GM12872 (cell line): ENCODE measurements at regions not wholly inside any gene's neighbourhood (a gene's known extent, or its start where the extent isn't known, plus 50 kb on each side); places are given as distances from the start of the nearest gene placed in this dataset.

Experiments used
- TF ChIP-seq, protein P1 (sequence below): IDR thresholded peaks from 3 replicates; pipeline ENCODE4 v1.5.1; 2011; ENCODE audit warnings: low read depth, mild to moderate bottlenecking, low read length, moderate library complexity; ENCODE audit not compliant: insufficient read depth

DNA sequence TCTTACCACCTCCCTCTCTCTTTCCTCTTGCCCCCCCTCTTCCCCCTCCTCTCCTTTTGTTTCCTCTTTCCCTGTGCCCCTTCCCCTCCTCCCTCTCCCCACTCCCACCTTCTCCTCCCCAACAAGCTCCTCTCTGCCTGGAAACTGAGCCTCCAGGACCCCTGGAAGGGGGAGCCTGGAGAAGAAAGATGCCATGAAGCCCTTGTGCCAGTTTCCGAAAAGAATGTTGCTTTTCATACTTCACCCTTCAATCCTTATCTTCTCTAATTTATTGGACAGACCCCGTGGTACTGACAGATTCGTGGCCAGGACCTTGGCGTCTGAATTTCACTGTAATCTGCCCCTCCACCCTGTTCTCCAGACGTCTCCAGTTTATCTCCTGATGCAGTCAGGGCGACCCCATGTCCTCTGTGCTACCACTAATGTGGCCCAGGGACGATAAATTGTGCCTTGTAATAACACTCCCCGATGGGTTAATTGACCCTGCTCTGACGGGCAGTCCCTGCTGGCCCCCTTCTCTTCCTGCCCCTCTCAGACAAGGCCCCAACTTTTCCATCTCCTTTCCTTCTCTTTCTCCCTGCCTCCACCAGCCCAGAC, 138.4 kb upstream of the GSE1 start:
- TF ChIP-seq, protein P1, sequence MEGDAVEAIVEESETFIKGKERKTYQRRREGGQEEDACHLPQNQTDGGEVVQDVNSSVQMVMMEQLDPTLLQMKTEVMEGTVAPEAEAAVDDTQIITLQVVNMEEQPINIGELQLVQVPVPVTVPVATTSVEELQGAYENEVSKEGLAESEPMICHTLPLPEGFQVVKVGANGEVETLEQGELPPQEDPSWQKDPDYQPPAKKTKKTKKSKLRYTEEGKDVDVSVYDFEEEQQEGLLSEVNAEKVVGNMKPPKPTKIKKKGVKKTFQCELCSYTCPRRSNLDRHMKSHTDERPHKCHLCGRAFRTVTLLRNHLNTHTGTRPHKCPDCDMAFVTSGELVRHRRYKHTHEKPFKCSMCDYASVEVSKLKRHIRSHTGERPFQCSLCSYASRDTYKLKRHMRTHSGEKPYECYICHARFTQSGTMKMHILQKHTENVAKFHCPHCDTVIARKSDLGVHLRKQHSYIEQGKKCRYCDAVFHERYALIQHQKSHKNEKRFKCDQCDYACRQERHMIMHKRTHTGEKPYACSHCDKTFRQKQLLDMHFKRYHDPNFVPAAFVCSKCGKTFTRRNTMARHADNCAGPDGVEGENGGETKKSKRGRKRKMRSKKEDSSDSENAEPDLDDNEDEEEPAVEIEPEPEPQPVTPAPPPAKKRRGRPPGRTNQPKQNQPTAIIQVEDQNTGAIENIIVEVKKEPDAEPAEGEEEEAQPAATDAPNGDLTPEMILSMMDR = no peak

DNA sequence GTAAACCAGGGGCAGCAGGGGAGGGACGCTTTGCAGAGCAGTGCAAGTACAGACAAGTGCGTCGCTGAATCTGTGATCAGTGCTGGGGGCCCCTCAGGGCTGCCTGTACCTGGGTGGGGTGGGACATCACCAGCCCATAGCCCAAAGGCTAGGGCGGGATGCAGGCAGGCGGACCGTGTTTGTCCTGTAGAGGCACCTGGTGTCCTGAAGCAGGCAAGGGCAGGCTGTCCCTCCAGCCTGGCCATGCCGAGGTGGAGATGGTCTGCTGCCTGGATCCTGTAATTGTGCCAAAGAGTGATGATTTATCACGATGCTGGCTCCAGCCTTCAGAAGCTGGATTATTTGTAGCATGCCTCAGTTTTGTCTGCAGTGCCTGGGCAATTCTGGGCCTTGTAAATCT, 137.9 kb upstream of the GSE1 start:
- TF ChIP-seq, protein P1 = no peak

DNA sequence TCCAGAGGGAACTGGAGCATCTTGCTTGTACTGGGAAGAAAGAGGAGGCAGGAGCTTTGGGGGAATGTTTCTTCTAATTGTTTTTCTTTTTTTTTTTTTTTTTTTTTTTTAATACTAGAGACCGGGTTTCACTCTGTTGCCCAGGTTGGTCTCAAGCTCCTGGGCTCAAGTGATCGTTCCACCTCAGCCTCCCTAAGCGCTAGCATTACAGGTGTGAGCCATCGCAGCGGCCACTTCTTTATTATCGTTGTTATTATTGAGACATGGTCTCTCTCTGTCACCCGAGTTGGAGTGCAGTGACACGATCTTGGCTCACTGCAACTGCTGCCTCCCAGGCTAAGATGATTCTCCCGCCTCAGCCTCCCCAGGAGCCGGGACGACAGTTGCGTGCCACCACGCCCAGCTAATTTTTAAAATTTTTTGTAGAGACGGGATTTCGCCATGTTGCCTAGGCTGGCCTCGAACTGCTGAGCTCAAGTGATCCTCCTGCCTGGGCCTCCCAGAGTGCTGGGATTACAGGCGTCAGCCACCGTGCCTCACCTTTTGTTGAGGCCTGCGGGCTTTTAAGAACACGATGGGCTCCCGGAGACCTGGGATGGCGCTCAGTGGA, 137.3 kb upstream of the GSE1 start:
- TF ChIP-seq, protein P1 = no peak

DNA sequence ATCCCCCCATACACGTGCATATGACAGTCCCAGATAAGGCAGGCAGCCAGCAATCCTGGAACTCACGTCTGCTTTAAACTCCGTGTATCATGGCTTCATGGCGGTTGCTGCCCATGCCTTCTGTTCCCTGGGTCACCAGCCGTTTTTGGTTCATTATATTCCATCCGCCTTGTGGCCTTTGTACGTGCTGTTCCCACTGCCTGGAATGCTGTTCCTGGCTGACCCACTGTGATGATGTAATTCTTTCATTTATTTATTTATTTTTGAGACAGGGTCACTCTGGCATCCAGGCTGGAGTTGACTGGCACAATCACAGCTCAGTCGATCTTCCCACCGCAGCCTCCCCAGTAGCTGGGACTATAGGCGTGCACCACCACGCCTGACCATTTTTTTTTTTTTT, 136.7 kb upstream of the GSE1 start:
- TF ChIP-seq, protein P1 = no peak

DNA sequence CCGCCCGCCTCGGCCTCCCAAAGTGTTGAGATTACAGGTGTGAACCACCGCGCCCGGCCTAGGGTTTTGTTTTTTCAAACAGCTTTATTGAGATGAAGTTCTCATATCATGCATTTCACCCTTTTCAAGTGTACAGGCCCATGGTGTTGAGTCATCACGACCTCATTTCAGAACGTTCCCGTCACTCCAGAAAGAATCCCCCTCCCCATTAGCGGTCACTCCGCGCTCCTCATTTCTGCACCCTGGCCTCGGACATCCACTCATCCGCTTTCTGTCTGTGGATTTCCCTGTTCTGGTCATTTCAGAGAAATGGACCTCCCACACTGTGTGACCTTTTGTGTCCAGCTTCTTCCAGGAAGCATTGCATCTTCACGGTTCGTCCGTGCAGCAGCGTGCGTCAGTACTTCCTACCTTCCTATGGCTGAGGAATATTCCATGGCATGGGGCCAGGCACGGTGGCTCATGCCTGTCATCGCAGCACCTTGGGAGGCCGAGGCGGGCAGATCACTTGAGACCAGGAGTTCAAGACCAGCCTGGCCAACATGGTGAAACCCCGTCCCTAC, 135.2 kb upstream of the GSE1 start:
- TF ChIP-seq, protein P1 = no peak

DNA sequence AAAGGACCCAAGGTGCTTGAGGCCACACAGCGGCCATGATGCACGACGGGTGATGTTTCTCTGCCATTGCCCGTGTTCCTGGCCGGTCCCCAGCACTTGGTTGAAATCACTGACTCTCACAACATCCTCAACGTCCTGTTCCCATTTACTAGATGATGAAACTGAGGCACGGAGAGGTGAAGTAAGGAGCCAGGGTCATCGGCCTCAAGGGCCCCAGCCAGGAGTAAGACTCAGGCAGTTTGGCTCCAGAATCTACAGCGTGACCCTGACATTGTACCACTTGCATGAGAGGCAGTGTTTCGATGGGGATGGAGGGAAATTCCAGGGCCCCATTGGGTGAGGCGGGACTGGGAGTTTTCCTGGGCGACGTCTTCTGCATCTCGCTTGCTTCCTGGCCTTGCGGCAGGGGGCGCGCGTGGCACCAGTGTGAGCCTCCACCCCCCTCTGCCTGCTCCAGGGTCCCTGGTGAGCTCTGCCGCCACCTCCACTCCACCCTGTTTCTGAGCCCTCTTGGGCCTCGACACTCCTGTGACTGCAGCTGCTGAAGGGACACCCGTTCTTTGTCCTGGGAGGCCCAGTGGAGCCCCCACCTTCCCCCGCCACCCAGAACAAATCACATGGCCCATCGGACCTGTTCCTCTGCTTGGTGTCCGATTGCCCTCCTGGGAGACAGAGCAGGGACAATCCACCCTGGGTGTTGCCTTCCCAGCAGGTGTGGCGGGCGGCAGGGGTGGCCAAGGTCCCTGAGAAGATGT, 133.0 kb upstream of the GSE1 start:
- TF ChIP-seq, protein P1 = peak; percentile 65

DNA sequence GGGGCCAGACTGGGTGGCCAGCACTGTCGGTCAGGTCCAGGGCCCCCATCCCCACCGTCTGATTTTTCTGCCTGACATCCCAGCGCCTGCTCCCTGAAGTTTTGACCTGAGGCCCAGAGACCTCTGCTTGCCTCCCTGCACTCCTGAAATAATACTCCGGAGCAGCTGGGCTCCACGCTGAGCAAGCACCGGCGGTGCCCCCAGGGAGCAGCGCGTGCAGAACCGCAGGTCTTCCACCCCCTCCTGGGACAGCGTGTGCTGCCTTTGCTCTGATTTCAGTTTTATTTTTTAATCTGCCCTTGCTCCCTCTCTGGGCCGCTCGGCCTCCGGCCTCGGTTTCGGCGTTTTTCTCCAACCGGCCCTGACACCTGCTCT, 132.4 kb upstream of the GSE1 start:
- TF ChIP-seq, protein P1 = no peak
